Ecto neural progenitor cell (in vitro differentiated cells): ENCODE measurements at regions not wholly inside any gene's neighbourhood (a gene's known extent, or its start where the extent isn't known, plus 50 kb on each side); places are given as distances from the start of the nearest gene placed in this dataset.
"Not testable (repeated sequence)": the region's sequence is repeated elsewhere in the genome, so short reads cannot be mapped to it uniquely, and the experiment has no call there.

Source experiments
- DNase-seq: peaks from one replicate; pipeline ENCODE4 v3.0.0-alpha.2; 2018; ENCODE audit warnings: low spot score

DNA sequence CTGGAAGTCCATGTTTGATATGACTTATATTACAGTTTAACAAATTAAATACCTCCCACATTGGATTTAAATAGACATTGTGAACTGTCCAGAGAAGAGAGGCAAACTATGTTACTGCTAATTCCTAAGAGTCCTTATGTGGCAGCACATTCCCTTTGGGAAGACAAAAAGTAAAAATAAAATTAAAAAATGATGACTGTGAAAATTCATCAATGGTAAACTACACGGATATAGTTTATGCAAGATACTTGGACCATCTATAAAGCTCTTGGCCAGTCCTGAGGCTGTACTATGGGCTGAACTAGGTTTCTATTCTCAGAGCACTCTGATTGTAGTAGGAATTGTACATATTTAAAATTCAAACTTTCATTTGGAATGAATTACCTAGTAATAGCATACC, 206.4 kb downstream of the LRRK2 start:
- no peak for DNase-seq

DNA sequence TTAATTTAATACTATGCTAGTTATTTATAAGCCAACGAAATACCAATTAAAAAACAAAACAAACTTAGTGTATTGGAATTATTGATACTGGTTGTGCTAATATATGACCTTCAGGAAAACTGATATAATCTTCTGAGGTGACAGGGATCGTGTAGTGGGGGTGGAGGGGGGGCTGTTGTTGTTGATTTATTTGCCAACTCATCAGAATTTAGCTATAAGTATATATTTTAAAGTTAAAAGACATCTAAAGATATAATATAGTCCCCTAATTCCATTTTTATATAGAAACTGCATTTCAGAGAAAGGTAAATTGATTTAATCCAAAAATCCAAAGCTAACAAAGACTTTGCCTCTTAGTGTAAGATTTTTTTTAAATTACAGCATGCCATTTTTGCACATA, 210.5 kb downstream of the LRRK2 start:
- DNase-seq, result no peak

DNA sequence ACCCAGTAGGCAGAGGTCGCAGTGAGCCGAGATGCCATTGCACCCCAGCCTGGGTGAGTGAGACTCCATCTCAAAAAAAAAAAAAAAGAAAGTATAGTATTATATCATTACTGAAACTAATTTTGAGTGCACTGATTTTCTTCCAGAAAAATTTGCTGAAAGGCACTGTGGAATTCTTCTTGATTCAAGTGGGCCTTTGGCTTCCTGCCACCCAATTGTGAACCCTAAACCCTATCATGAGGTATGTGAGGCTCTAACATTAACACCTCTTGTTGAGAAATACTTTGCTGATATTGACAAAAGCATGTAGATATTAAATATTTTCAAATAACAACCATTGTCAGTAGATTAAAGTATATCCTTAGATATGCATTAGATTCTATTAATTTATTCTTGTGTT, 211.2 kb downstream of the LRRK2 start:
- DNase-seq, result no peak

DNA sequence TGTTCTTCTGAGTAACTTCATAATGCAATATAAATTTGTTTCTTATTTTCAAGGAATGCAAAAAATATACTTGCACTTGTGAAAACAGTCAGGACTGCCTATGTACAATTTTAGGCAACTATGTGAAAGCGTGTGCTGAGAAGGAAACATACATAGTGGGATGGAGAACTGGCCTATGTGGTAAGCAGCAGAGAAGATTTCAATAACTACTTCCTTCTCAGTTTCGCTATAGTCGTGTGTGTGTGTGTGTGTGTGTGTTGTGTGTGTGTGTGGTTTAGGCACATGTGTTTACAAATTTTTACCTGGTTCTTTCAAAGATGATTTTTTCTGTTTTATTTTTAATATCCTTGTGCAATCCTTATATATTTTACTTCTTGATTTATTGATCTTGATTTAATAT, 211.8 kb downstream of the LRRK2 start:
- no peak for DNase-seq

DNA sequence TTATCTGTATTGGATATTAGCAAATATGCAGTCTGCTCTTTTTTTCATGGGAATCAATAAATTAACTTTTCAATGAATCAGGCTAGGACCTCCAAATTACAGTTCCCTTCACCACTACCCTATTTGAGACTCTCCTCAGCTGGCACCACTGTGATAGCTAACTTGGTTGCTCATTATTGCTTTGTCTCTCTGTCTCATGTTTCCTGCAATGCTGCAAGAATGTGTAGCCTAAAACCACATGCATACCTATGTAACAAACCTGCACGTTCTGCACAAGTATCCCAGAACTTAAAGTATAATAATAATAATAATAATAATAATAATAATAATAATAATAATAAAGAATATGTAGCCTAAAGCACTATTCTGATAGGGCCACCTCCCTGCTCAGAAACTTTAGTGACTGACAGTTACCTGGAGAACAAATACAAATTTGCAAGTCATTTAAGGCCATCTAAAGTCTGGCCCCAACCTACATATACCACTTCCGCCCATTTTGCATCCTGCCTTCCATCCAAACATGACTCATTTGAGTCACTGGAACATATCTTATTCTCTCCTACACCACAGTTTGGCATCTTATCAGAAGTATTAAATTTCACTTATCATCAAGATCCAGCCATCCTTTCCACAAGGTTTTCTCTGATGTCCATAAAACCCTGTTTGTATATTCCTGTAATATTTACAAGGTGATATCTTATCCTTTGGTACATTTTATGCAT, 215.1 kb downstream of the LRRK2 start:
- no peak for DNase-seq

DNA sequence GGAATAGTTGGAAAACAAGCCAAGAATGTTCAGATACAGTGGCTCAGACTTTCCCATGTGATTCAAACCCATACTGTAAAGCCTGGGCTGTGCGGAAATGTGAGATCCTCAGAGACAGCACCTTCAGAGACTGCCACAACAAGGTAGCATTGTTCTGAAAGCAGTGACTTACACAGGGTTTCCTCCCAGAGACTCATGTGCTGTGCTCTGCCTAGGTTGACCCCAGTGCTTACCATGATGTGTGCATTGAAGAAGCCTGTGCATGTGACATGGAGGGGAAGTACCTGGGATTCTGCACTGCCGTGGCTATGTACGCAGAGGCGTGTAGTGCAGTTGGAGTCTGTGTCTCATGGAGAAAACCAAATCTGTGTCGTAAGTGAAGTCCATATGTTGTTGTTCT, 219.4 kb downstream of the LRRK2 start:
- no peak for DNase-seq

DNA sequence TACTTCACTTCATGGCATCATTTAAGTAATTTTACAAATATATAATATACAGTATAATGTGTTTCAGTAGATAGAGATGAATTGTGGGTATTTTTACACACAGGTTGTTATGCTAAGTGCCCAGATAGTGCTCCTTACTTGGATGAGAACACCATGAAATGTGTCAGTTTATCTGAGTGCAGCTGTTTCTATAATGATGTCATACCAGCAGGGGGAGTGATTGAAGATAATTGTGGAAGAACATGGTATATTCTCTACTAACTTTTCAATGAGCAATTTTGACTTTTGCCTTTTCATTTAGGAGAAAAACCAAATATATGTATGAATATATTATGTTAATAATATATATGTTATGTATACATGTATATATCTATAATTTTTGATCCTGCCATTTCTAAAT, 221.6 kb downstream of the LRRK2 start:
- DNase-seq, result no peak

DNA sequence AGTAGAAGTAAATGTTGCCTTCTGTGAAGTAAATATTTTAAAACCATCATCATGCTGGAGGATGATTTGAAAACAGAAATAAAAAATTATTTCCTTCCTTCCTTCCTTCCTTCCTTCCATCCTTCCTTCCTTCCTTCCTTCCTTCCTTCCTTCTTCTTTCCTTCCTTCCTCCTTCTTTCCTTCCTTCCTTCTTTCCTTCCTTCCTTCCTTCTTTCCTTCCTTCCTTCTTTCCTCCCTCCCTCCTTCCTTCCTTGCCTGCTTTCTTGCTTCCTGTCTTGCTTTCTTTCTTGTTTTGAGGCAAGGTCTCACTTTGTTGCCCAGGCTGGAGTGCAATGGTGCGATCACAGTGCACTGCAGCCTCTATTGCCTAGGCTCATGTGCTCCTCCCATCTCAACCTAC, 223.7 kb downstream of the LRRK2 start:
- not testable (repeated sequence) for DNase-seq

DNA sequence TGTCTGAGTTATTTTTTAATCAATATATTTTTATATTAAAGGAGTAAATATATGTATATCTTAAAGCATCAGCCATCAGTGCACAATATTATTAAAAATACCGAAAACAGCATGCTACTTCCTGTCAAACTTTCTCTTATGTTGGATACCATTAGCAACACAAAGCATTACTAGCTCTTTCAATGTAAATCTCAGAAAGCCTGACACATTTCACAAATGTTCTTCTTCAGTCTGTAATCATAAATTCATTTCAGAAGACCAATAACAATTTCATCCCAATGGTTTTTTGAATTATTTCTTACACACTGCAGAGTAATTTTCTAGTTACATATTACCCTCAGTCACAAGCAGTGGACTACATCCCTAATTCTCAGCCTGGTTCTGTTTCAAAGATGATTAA, 226.9 kb downstream of the LRRK2 start:
- no peak for DNase-seq

DNA sequence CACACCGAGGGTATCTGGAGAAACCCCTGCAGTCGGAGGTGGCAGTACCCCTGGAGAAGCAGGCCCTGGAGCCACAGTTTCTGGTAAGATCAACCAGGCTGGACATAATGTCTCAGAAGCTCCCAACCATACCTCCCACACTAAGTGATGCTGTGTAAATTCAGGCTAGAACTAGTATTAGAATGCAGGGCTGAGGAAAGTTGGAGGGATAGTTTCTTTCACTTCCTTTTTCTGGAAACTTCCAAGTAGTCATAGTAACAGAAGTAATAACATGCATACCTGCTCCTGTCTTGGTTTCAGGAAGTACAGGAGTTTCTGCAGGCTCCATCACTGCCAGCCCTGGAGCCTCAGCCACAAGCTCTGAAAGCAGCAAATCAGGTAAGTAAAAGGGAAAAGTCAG, 228.1 kb upstream of the CNTN1 start:
- DNase-seq, result no peak

DNA sequence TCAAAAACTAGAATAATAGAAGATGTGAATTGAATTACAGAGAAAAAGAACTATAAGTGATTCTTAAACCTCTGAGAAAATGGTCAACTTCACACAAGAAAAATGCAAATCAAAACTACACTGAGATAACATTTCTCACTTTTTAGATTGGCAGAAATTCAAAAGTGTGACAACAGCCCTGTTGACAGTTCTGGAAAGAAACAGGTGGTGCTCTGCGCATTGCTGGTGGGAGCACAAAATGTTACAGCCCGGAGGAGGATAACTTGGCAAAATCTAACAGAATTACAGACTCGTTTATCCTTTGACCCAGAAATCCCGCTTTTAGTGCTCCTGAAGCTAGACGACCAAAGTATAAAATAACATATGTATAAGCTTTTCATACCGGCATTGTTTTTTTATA, 222.5 kb upstream of the CNTN1 start:
- DNase-seq, result no peak

DNA sequence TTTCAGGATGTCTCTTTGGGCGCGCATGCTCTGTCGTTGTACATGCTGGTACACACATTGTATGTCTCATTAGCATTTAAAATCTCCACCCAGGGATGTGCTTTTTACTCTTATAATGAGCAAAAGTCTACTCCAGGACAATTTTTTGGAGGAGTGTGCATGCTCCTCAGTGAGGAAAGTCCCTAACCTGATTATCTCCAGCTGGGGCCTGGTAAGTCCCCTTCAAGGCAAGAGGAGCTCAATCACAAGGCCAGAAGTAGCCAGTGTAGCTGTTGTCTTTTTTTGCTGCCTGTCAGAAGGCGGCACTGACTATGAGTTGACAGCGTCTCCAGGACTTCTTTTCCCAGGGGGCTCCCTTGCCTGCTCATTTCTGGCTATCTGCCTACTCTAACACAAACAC, 218.3 kb upstream of the CNTN1 start:
- peak; percentile 51 for DNase-seq

DNA sequence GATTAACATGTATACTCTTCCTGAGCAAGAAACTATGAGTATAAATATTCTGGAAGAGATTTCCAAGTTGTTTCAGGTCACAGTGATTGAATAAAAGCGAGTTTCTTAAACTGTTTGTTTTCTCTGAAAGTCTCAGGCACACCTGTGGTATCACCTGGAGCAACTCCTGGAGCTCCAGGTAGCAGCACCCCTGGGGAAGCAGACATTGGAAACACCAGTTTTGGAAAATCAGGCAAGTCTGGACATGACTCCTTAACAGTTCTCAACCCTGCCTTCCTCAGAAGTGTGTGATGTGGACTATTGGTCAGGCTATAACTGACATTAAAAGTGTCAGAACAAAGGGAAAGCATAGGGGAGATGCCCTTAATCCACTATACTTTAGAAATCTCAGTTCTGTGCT, 217.6 kb upstream of the CNTN1 start:
- DNase-seq, result no peak

DNA sequence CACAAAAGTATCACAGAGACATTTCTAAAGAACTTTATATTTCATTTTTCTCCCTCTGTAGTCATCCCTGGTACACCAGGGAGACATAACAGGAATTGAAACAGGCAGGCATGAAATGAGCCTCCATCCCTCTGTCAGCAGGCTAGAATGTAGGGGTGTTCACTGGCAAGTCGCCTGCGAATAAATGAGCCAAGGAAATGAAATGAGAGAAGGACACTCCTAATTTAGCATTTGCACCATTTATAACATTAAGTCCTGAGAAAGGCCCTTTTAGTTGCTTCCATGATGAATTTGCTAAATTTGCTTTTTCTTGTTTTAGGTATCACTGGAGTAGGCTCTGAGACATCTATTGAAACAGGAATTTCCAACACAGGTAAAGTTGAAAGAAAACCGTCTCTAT, 192.4 kb upstream of the CNTN1 start:
- DNase-seq, result no peak

DNA sequence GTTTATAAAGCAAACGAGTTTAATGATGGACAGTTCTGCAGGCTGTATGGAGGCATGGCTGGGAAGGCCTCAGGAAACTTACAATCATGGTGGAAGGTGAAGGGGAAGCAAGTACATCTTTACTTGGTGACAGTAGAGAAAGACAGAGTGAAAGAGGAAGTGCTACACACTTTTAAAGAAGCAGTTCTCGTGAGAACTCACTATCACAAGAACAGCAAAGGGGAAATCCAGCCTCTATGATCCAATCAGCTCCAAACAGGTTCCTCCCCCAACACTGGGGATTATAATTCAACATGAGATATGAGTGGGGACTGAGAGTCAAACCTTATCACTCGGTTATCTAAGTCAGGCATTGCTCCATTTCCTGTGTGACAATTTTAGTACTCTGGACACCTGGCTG, 189.9 kb upstream of the CNTN1 start:
- DNase-seq, result no peak

DNA sequence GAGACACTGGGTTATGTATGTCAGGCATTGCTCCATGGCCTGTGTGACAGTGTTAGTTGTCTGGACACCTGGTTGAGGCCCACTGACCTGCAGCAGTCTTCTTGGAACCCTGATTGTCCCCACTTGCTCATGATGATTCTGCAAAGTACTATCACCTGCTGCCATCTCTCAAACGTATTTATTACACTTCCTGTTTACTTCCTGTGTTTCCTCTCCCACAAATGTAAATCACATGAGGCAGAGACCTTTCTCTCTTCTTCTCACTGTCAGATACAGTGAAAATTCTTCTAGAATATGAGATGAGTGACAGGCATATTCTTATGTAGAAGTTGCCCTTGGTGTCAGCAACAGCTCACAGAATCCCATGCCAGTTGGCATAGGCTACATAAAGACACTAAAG, 186.9 kb upstream of the CNTN1 start:
- DNase-seq, result no peak

DNA sequence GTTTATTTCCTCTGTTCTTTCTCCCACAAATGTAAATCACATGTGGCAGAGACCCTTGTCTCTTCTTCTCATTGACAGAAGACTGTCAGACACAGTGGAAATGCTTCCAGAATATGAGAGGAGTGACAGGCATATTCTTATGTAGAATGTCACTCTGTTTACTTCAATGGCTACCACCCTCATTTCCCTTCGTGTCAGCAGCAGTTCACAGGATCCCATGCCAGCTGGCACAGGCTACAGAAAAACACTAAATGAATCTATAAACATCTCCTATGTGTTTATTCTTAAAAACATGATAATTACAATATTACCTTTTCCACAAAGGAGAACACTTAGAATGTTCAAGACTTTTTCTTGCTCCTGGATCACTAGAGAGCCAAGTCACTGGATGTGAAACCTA, 183.8 kb upstream of the CNTN1 start:
- no peak for DNase-seq

DNA sequence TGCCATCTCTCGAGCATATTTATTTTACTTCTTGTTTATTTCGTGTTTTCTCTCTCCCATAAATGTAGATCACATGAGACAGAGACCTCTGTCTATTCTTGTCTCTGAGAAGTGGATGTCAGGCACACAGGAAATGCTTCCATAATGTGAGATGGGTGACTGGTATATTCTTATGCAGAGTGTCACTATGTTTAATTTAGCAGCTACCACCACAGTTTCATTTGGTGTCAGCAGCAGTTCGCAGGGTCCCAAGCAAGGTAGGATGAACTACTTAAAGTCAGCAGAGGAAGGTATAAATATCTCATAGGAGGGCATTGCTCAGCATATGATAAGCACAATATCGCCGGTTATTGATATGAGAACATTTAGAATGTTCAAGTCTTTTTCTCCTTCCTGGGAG, 180.9 kb upstream of the CNTN1 start:
- DNase-seq, result no peak

DNA sequence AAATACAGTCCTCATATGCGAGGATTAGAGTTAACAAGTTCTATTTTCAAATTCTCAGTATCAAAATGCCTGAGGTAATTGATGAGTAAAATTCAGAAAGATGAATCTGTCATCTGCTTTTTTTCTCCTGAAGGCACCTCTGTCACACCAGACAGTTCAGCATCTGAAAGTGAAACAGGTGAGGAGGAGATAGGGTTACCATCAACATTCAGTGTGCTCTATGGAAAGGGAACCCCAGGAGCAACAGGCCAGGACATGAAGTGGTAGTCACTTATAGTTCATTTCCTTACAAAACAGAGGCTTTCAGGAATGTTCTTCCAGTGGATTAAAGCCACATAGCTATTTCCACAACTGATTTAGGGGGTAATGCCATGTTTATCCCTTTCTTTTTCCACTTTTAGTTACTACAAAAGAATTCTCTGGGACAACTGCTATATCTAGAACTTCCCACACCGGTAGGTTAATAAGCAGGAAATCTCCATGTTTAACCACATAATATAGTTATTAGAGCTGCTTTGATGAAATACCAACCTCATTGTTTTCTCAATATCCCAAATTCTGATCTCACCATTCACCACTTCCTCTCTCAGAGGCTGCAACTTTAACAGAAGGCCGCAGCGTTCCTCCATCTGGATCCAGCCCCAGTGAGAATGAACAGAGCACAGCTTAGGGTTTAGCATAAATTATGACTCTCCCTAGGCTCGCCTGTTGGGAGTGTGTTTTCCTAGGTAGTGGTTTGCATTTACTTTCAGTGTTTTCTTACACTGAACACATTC, 177.0 kb upstream of the CNTN1 start:
- DNase-seq, result no peak

DNA sequence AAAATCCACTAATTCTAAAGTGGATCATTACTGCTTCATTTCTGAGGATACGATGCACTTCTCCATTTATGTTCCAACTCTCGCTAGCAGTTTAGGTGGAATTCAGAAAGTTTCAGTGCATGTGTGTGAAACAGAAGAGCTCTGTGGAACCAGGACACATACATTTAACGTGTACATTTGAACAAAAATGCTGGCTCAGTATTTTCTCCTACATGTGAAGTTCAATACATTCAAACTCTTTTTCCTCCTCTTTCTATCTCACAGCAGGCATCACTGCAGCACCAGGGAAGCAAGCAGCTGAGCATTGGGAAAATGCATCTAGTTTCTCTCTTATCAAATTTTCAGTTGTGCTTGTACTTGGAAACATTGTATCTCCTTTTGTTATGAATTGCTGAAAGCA, 169.4 kb upstream of the CNTN1 start:
- no peak for DNase-seq

DNA sequence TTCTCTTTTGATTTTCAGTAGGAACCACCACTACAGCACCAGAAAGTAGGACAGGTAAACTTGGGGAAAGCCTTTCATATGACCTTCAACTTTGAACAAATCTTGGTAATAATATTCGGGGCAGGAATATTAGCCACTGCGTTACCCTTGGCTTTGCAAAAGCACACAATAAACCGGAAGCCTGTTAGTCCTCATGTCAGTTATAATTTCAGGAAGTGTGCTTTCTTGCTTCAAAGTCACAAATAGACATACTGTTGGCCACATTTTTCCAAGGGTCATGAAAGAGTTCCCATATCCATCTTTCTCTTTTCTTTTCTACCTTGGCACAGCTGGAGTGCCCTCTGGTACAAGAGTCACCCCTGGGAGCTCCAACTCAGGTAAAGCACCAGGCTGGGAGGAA, 167.2 kb upstream of the CNTN1 start:
- DNase-seq, result no peak

DNA sequence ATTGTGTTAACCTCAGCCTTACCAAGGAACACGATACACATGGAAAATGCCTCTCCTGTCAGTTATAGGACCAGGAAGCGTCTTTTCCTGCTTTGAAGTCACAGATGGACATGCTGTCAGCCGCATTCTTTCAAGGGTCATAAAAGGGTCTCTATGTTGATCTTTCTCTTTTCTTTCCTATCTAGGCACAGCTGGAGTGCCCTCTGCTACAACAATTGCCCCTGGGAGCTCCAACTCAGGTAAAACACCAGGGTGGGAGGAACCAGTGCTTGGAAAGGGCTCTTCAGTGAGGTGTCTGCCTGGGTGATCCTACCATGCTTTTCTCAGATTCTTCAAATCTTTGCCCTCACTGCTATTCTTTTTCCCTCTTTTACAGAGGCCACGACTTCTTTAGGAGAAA, 157.4 kb upstream of the CNTN1 start:
- no peak for DNase-seq

DNA sequence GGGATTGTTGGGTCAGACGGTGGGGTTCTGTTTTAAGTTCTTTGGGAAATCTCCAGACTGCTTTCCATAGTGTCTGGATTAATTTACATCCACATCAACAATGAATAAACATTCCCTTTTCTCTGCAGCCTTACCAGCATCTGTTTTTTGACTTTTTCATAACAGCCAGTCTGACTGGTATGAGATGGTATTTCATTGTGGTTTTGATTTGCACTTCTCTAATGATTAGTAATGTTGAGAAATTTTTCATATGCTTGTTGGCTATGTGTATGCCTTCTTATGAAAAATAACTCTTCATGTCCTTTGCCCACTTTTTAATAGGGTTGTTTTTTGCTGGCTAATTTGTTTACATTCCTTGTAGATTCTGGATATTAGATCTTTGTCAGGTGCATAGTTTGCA, 140.8 kb upstream of the CNTN1 start:
- no peak for DNase-seq

DNA sequence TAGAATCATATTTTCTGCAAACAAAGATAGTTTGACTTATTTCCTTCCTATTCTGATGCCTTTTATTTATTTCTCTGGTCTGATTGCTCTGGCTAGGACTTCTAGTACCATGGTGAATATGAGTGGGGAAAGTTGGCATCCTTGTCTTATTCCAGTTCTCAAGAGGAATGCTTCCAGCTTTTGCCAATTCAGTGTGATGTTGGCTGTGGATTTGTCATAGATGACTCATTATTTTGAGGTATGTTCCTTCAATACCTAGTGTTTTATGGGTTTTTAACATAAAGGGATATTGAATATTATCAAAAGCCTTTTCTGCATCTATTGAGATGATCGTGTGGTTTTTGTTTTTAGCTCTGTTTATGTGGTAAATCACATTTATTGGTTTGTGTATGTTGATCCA, 139.4 kb upstream of the CNTN1 start:
- no peak for DNase-seq
